ENCODE measurements at regions not wholly inside any gene's neighbourhood (a gene's known extent, or its start where the extent isn't known, plus 50 kb on each side); places are given as distances from the start of the nearest gene placed in this dataset.

DNA sequence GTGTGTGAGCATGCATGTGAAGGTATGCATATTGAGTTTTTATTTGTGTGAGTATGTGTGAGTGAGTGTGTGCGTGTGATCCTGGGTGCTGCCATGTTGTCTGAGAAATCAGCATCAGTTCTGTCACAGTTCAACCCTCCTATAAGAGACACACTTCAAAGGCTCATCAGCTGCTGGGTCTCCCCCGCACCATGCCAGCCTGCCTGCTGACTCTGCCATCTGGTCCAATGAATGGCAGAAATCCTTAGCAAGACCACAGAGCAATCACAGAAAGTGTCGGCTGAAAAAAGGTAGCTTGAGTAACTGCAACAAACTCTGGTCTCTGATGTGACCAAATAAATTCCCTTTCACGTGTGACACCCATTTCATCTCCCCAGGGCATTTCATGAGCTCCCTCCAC lies 381.8 kb upstream of the MAF start:
- Histone ChIP-seq H3K4me3 (no peak overlapping the region), H3K27ac (no peak overlapping the region), H3K9me3 (ENCODE audit: low read depth) (no peaks in the 10 kb centered on the region), H3K4me1 (ENCODE audit: low read depth) (no peaks in the 10 kb centered on the region), H3K36me3 (no peaks in the 10 kb centered on the region), H3K27me3 (peaks cover 44% of the 10 kb centered on the region)
- DNase-seq (ENCODE audit: low read depth in 1 of 2, low spot score in 1 of 2): no peak
- TF ChIP-seq, protein P1, sequence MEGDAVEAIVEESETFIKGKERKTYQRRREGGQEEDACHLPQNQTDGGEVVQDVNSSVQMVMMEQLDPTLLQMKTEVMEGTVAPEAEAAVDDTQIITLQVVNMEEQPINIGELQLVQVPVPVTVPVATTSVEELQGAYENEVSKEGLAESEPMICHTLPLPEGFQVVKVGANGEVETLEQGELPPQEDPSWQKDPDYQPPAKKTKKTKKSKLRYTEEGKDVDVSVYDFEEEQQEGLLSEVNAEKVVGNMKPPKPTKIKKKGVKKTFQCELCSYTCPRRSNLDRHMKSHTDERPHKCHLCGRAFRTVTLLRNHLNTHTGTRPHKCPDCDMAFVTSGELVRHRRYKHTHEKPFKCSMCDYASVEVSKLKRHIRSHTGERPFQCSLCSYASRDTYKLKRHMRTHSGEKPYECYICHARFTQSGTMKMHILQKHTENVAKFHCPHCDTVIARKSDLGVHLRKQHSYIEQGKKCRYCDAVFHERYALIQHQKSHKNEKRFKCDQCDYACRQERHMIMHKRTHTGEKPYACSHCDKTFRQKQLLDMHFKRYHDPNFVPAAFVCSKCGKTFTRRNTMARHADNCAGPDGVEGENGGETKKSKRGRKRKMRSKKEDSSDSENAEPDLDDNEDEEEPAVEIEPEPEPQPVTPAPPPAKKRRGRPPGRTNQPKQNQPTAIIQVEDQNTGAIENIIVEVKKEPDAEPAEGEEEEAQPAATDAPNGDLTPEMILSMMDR (IDR thresholded peaks at IDR 0.05; ENCODE audit: low read depth, low read length): no peak

DNA sequence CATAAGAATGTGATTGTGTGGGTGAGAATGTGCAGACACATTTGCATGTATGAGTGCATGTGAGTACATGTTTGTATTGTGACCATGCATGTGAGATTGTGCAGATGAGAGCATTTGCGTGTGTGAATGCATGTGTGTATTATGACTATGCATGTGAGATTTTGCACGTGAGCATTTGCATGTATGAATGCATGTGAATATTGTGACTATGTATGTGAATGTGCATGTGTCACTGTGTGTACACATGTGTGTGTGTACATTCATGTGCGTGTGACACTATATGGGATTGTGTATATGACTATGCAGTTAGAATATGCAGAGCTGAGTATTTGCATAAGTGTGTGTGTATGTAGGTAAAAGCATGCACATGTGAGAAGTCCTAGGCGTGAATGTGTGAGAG lies 381.3 kb upstream of the MAF start:
- DNase-seq (ENCODE audit: low read depth in 1 of 2, low spot score in 1 of 2): no peak
- H3K9me3 ChIP-seq (ENCODE audit: low read depth): no peaks in the 10 kb centered on the region
- no peaks in the 10 kb centered on the region for H3K36me3 ChIP-seq
- H3K4me3 ChIP-seq: no peak overlapping the region
- H3K4me1 ChIP-seq (ENCODE audit: low read depth): no peaks in the 10 kb centered on the region
- H3K27ac ChIP-seq: no peak overlapping the region
- H3K27me3 ChIP-seq: peaks cover 48% of the 10 kb centered on the region
- TF ChIP-seq, protein P1 (IDR thresholded peaks at IDR 0.05; ENCODE audit: low read depth, low read length): no peak

DNA sequence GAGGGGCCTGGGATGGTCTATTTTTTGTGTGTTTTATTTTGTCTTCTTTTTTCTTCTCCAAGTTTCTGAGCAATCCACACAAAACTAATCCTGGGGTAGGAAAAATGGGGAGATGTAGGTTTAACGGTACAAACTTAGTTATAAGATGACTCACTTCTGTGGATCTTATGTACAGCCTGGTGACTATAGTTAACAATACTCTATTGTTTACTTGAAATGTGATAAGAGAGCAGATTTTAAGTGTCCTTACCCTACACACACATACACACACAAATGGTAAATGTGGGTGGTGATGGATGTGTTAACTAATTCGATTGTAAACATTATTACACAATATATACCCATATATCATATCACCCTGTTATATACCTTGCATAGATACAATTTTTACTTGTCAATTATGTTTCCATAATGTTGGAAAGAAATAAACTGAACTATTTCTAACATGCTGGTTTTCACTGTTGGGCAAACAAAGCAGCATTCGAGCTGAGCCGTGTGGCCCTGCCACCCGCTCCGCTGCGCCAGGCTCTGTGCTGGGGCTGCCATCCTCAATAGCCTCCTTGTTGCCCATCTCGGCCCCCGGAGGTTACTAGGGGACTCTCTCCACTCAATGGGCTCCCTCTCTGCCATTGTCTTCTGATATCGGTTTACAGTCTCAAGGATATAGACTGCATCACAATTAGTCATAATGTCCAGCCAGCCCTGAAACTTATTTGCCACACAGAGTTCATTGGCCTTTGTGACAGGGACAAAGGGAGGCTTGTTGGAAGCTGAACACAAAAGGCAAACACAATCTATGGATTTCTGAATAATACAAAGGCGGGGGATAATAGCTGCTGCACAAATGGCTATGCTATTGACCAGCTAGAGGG lies 380.3 kb upstream of the MAF start:
- DNase-seq (ENCODE audit: low read depth in 1 of 2, low spot score in 1 of 2): no peak
- Histone ChIP-seq H3K4me1 (ENCODE audit: low read depth) (no peaks in the 10 kb centered on the region), H3K36me3 (no peaks in the 10 kb centered on the region), H3K9me3 (ENCODE audit: low read depth) (no peaks in the 10 kb centered on the region), H3K27ac (no peak overlapping the region), H3K27me3 (peaks cover 50% of the 10 kb centered on the region), H3K4me3 (no peak overlapping the region)
- TF ChIP-seq, protein P1 (IDR thresholded peaks at IDR 0.05; ENCODE audit: low read depth, low read length): no peak

DNA sequence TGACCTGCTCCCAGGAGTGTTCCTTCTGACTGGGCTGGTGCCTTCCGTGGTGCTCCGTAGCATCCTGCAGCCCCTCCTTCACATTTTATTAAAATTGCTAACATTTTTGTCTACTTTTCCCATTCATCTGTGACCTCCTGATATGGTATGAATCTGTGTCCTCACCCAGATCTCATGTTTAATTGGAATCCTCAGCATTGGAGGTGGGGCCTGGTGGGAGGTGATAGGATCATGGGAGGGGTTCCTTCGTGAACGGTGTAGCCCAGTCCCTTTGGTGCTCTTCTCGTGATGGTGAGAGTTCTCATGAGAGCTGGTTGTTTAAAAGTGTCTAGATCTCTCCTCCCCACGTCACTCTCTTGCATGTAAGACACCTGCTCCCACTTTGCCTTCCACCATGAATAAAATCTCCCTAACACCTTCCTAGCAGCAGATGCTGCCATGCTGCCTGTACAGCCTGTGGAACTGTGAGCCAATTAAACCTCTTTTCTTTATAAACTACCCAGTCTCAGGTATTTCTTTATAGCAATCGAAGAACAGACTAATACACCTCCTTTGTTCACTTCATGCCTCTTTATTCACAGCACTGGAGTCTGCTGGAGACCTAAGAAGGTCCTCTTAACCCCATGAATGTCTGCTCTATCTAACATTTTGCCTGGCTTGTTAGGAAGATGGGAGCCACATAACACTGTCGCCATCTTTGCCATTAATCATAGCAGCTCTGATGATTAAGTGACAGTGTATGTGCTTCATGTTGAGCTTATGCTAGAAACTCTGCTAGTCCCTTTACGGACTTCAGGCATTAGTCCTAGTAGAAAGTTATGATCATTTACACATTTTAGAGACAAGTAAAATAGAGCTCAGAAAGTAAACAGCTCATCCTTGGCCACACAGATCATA lies 377.7 kb upstream of the MAF start:
- H3K36me3 ChIP-seq: no peaks in the 10 kb centered on the region
- H3K27me3 ChIP-seq: peaks cover 41% of the 10 kb centered on the region
- no peak for DNase-seq (ENCODE audit: low read depth in 1 of 2, low spot score in 1 of 2)
- H3K9me3 ChIP-seq (ENCODE audit: low read depth): no peaks in the 10 kb centered on the region
- TF ChIP-seq, protein P1 (IDR thresholded peaks at IDR 0.05; ENCODE audit: low read depth, low read length): no peak
- no peaks in the 10 kb centered on the region for H3K4me1 ChIP-seq (ENCODE audit: low read depth)
- no peak overlapping the region for H3K27ac ChIP-seq
- H3K4me3 ChIP-seq: no peak overlapping the region

DNA sequence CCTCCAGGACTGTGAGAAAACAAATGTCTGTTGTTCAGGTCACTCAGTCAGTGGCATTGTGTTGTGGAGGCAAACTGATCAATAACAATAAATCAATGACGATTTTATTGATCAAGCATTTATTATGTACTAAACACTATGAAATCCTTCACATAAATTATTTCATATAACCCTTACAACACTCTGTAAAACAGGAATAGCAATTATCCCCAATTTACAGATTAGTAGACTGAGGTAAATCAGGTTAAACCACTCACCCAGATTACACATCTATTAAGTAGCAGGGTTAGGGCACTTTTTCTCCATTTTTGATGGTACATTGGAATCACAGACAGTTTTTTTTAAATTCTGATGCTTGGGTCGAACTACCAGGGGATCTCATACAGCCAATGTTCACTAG lies 372.8 kb upstream of the MAF start:
- H3K9me3 ChIP-seq (ENCODE audit: low read depth): no peaks in the 10 kb centered on the region
- H3K4me3 ChIP-seq: no peak overlapping the region
- TF ChIP-seq, protein P1 (IDR thresholded peaks at IDR 0.05; ENCODE audit: low read depth, low read length): no peak
- no peak overlapping the region for H3K27ac ChIP-seq
- no peaks in the 10 kb centered on the region for H3K36me3 ChIP-seq
- DNase-seq (ENCODE audit: low read depth in 1 of 2, low spot score in 1 of 2): no peak
- H3K4me1 ChIP-seq (ENCODE audit: low read depth): no peaks in the 10 kb centered on the region
- H3K27me3 ChIP-seq: peaks cover 8% of the 10 kb centered on the region
